HepG2 (cell line): ENCODE measurements at regions not wholly inside any gene's neighbourhood (a gene's known extent, or its start where the extent isn't known, plus 50 kb on each side); places are given as distances from the start of the nearest gene placed in this dataset.
A peak's percentile ranks its signal among the peaks of the same experiment; 100 is the strongest.
"Not testable (repeated sequence)": the region's sequence is repeated elsewhere in the genome, so short reads cannot be mapped to it uniquely, and the experiment has no call there.

ENCODE experiments used
- ATAC-seq: fragments of 200-7000 bp; cut with Tn5 transposase; 3 replicates; pipeline ENCODE4 v1.9.1; 2020; ENCODE audit warnings: mild to moderate bottlenecking, moderate library complexity
- BruUV-seq: library from RNA; stranded (reverse); fragments of 400-500 nt; replicated peaks from 2 replicates; lab custom pipeline; 2021; lab: Mats Ljungman, UMichigan
- CTCF ChIA-PET: fragments of 300-600 bp; formaldehyde crosslinking; extraction: SDS; loops from one replicate; lab custom pipeline; 2021; ENCODE audit warnings: low total read pairs, inconsistent platforms, low intra/inter-chr PET ratio; lab: Yijun Ruan, JAX
- POLR2A ChIA-PET: fragments of 350-600 bp; sonication (Branson Sonifier 250); formaldehyde crosslinking; loops from one replicate; lab custom pipeline; 2020; ENCODE audit warnings: antibody characterized with exemption, inconsistent platforms; lab: Yijun Ruan, JAX
- DNase-seq: peaks from one replicate; pipeline ENCODE4 v3.0.0-alpha.2; 2015; ENCODE audit warnings: low spot score
- FAIRE-seq: peaks from 3 replicates; lab custom pipeline; 2011; peaks lifted over from hg19 to GRCh38; lab: Jason Lieb, UNC
- H2AFZ ChIP-seq: one replicate; pipeline ENCODE4 v1.6.1; 2011; ENCODE audit warnings: low read length, inconsistent platforms
- H3K27ac ChIP-seq: fragments of 300-600 bp; 3 replicates; pipeline ENCODE4 v1.8.0; 2011; ENCODE audit warnings: mixed run types, mild to moderate bottlenecking, mixed read lengths, low read length, inconsistent platforms; ENCODE audit not compliant: insufficient read depth; ENCODE audit errors: extremely low read length
- H3K27me3 ChIP-seq, 2 experiments: fragments of 200-600 bp in 1 of 2; 2 replicates in 1 of 2; 3 replicates in 1 of 2; pipeline versions ENCODE4 v1.6.0 to v1.8.0; 2011; ENCODE audit warnings: low read length in 2 of 2, mild to moderate bottlenecking in 2 of 2, moderate library complexity in 2 of 2, inconsistent platforms in 1 of 2; ENCODE audit not compliant: insufficient read depth in 2 of 2, control insufficient read depth in 1 of 2
- H3K36me3 ChIP-seq, 2 experiments: fragments of 200-600 bp in 1 of 2; replicated peaks in 1 of 2; 2 replicates in 1 of 2; 3 replicates in 1 of 2; pipeline versions ENCODE4 v1.5.1 to v1.8.0; 2011; ENCODE audit warnings: low read length in 2 of 2, inconsistent platforms in 1 of 2; ENCODE audit not compliant: insufficient read depth in 2 of 2, control insufficient read depth in 1 of 2
- H3K4me1 ChIP-seq: 2 replicates; pipeline ENCODE4 v1.5.1; 2012; ENCODE audit warnings: low read length, inconsistent platforms; ENCODE audit not compliant: insufficient read depth
- H3K4me2 ChIP-seq: 2 replicates; pipeline ENCODE4 v1.6.0; 2011; ENCODE audit warnings: low read depth, low read length, inconsistent platforms
- H3K4me3 ChIP-seq, 3 experiments: fragments of 200-600 bp in 1 of 3; sonication (generic), shearing (Covaris generic) in 1 of 3; replicated peaks in 1 of 3; 2 replicates each; pipeline ENCODE4 v1.5.1; 2011 to 2016; ENCODE audit warnings: low read length in 3 of 3, inconsistent platforms in 2 of 3, low read depth in 2 of 3, mild to moderate bottlenecking in 2 of 3, control low read depth in 1 of 3, mixed read lengths in 1 of 3; ENCODE audit not compliant: insufficient read depth in 1 of 3
- H3K79me2 ChIP-seq: one replicate; pipeline ENCODE4 v1.6.1; 2011; ENCODE audit warnings: low read length, inconsistent platforms; ENCODE audit not compliant: insufficient read depth
- H3K9ac ChIP-seq: 2 replicates; pipeline ENCODE4 v1.6.0; 2011; ENCODE audit warnings: mild to moderate bottlenecking, low read depth, low read length, inconsistent platforms; ENCODE audit not compliant: insufficient read depth
- H3K9me3 ChIP-seq: 2 replicates; pipeline ENCODE4 v1.5.1; 2012; ENCODE audit warnings: mild to moderate bottlenecking, low read length
- H4K20me1 ChIP-seq: 2 replicates; pipeline ENCODE4 v1.6.0; 2011; ENCODE audit warnings: inconsistent platforms, mild to moderate bottlenecking, low read length, moderate library complexity; ENCODE audit not compliant: insufficient read depth
- CREB1 ChIP-seq, 2 experiments: fragments of 450-650 bp in 1 of 2; IDR thresholded peaks; 2 replicates each; pipeline ENCODE4 v1.6.1; 2016 to 2017; ENCODE audit warnings: control low read depth in 1 of 2, mild to moderate bottlenecking in 1 of 2, missing compliant biosample characterization in 1 of 2, missing genetic modification characterization in 1 of 2
- HNF4A ChIP-seq: sonication (generic); formaldehyde crosslinking; IDR thresholded peaks from 2 replicates; pipeline ENCODE4 v1.4.0; 2020; ENCODE audit warnings: missing genetic modification reagents
- TCF7 ChIP-seq: sonication (generic); IDR thresholded peaks from 2 replicates; pipeline ENCODE4 v1.6.1; 2016; ENCODE audit warnings: antibody characterized with exemption, low read depth
- WGBS: methylation state at CpG from one replicate; pipeline ENCODE4 v1.1.6; 2017; ENCODE audit warnings: low lambda C conversion rate; 5-methylcytosine and 5-hydroxymethylcytosine counted together
- in situ Hi-C: cut with HindIII; loops from 2 replicates; pipeline ENCODE4 v1.10.0; 2017; ENCODE audit warnings: low pct_unique_long_range_greater_than_20kb; ENCODE audit not compliant: extremely low pct_ligation_motif_present
- intact Hi-C: fragments of 100-400 bp; cut with micrococcal nuclease; formaldehyde crosslinking; loops from one replicate; pipeline ENCODE4 v1.10.0; 2022; ENCODE audit not compliant: unreplicated experiment

GRCh38 chr6:100050550-100050949 is 56.5 kb upstream of the MCHR2 start:
- H3K4me3 ChIP-seq = no peak overlapping the region
- ChIA-PET CTCF (no interaction called here), POLR2A (no interaction called here)
- ATAC-seq = no peak
- H3K27me3 ChIP-seq = no peaks in the 10 kb centered on the region
- in situ Hi-C loops = no loop called here
- H3K4me2 ChIP-seq = no peak overlapping the region
- BruUV-seq = no TSS peak
- TF ChIP-seq HNF4A (no peak), TCF7 (peak; percentile 20; the same call in 1 of the 2 replicates), CREB1 (IDR thresholded peaks at IDR 0.05) (peak; percentile 69), CREB1 (CRISPR knock-in tag; IDR thresholded peaks at IDR 0.05) (no peak)
- 1% methylated on average over 2 of the region's 2 CpGs for WGBS
- no peak overlapping the region for H2AFZ ChIP-seq
- no peaks in the 10 kb centered on the region for H3K36me3 ChIP-seq
- H3K4me1 ChIP-seq = no peaks in the 10 kb centered on the region
- H3K9ac ChIP-seq = no peak overlapping the region
- no peaks in the 10 kb centered on the region for H3K9me3 ChIP-seq
- no peaks in the 10 kb centered on the region for H4K20me1 ChIP-seq
- H3K27ac ChIP-seq = no peak overlapping the region
- no peak for DNase-seq
- FAIRE-seq = no peak
- no peaks in the 10 kb centered on the region for H3K79me2 ChIP-seq
- intact Hi-C loops = no loop called here

GRCh38 chr6:100043961-100044360 is 49.9 kb upstream of the MCHR2 start:
- H2AFZ ChIP-seq, CTCF ChIA-PET, H3K79me2 ChIP-seq, H3K4me1 ChIP-seq, BruUV-seq, FAIRE-seq, POLR2A ChIA-PET, H3K27me3 ChIP-seq, H3K9me3 ChIP-seq, H3K9ac ChIP-seq, H3K4me2 ChIP-seq, intact Hi-C loops, H3K4me3 ChIP-seq, H3K27ac ChIP-seq, H3K36me3 ChIP-seq, H4K20me1 ChIP-seq, in situ Hi-C loops, ATAC-seq, DNase-seq: not testable (repeated sequence)
